ENCODE measurements at regions not wholly inside any gene's neighbourhood (a gene's known extent, or its start where the extent isn't known, plus 50 kb on each side); places are given as distances from the start of the nearest gene placed in this dataset.
"Not testable (repeated sequence)": the region's sequence is repeated elsewhere in the genome, so short reads cannot be mapped to it uniquely, and the experiment has no call there.

- ATAC-seq = no peak
- intact Hi-C loops (cut with micrococcal nuclease) = no loop called here
- CTCF ChIA-PET = no interaction called here
- H3K9me3 Mint-ChIP-seq = no peaks in the 10 kb centered on the region
- DNase-seq = no peak
- POLR2A ChIA-PET = no interaction called here
- no peak for TF ChIP-seq CTCF (IDR thresholded peaks at IDR 0.05)
- H3K27me3 Mint-ChIP-seq = peaks cover 7% of the 10 kb centered on the region
- no peaks in the 10 kb centered on the region for H3K36me3 Mint-ChIP-seq (ENCODE audit: low read depth)
- H3K4me1 Mint-ChIP-seq (ENCODE audit: low read depth) = no peaks in the 10 kb centered on the region
- H3K27ac Mint-ChIP-seq = no peak overlapping the region
- H3K4me3 Mint-ChIP-seq = no peak overlapping the region
Measured at GRCh38 chr5:101206534-101206933, 303.5 kb upstream of the ST8SIA4 start.

- POLR2A ChIA-PET; ATAC-seq; CTCF ChIA-PET; H3K36me3 Mint-ChIP-seq (ENCODE audit: low read depth); H3K4me1 Mint-ChIP-seq (ENCODE audit: low read depth); H3K27ac Mint-ChIP-seq; H3K9me3 Mint-ChIP-seq; H3K27me3 Mint-ChIP-seq; H3K4me3 Mint-ChIP-seq; intact Hi-C loops (cut with micrococcal nuclease); DNase-seq: not testable (repeated sequence)
Measured at GRCh38 chr5:101205065-101205464, 302.0 kb upstream of the ST8SIA4 start.

- ATAC-seq; H3K27me3 Mint-ChIP-seq; H3K4me1 Mint-ChIP-seq (ENCODE audit: low read depth); H3K36me3 Mint-ChIP-seq (ENCODE audit: low read depth); H3K4me3 Mint-ChIP-seq; CTCF ChIA-PET; DNase-seq; H3K27ac Mint-ChIP-seq; POLR2A ChIA-PET; intact Hi-C loops (cut with micrococcal nuclease); H3K9me3 Mint-ChIP-seq: not testable (repeated sequence)
Measured at GRCh38 chr5:101180365-101180764, 277.3 kb upstream of the ST8SIA4 start.

GRCh38 chr5:101176605-101177004 is 273.5 kb upstream of the ST8SIA4 start:
- no peak overlapping the region for H3K27ac Mint-ChIP-seq
- DNase-seq = no peak
- peaks cover 3% of the 10 kb centered on the region for H3K9me3 Mint-ChIP-seq
- no peak overlapping the region for H3K4me3 Mint-ChIP-seq
- intact Hi-C loops (cut with micrococcal nuclease) = no loop called here
- POLR2A ChIA-PET = no interaction called here
- no peaks in the 10 kb centered on the region for H3K4me1 Mint-ChIP-seq (ENCODE audit: low read depth)
- ATAC-seq = no peak
- H3K36me3 Mint-ChIP-seq (ENCODE audit: low read depth) = peaks cover 1% of the 10 kb centered on the region
- no peak for TF ChIP-seq CTCF (IDR thresholded peaks at IDR 0.05)
- CTCF ChIA-PET = no interaction called here
- no peaks in the 10 kb centered on the region for H3K27me3 Mint-ChIP-seq

GRCh38 chr5:101174981-101175380 is 271.9 kb upstream of the ST8SIA4 start:
- Mint-ChIP-seq H3K27ac (no peak overlapping the region), H3K36me3 (ENCODE audit: low read depth) (peaks cover 1% of the 10 kb centered on the region), H3K27me3 (no peaks in the 10 kb centered on the region), H3K4me3 (no peak overlapping the region), H3K9me3 (peaks cover 3% of the 10 kb centered on the region), H3K4me1 (ENCODE audit: low read depth) (no peaks in the 10 kb centered on the region)
- DNase-seq (no peak), ATAC-seq (no peak)
- no peak for TF ChIP-seq CTCF (IDR thresholded peaks at IDR 0.05)
- ChIA-PET POLR2A (no interaction called here), CTCF (no interaction called here)
- intact Hi-C loops (cut with micrococcal nuclease) = no loop called here

DNA sequence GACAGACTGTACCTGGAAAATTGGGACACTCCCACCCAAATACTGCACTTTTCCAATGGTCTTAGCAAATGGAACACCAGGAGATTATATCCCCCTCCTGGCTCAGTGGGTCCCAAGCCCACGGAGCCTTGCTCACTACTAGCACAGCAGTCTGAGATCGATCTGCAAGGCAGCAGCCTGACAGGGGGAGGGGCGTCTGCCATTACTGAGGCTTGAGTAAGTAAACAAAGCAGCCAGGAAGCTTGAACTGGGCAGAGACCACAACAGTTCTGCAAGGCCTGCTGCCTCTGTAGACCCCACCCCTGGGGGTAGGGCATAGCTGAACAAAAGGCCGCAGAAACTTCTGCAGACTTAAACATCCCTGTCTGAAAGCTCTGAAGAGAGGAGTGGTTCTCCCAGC is 260.0 kb upstream of the ST8SIA4 start:
- no peaks in the 10 kb centered on the region for H3K36me3 Mint-ChIP-seq (ENCODE audit: low read depth)
- no peak overlapping the region for H3K27ac Mint-ChIP-seq
- intact Hi-C loops (cut with micrococcal nuclease) = no loop called here
- TF ChIP-seq CTCF (IDR thresholded peaks at IDR 0.05) = no peak
- DNase-seq = no peak
- no peaks in the 10 kb centered on the region for H3K4me1 Mint-ChIP-seq (ENCODE audit: low read depth)
- peaks cover 2% of the 10 kb centered on the region for H3K27me3 Mint-ChIP-seq
- H3K9me3 Mint-ChIP-seq = no peaks in the 10 kb centered on the region
- no peak for ATAC-seq
- CTCF ChIA-PET = no interaction called here
- no peak overlapping the region for H3K4me3 Mint-ChIP-seq
- POLR2A ChIA-PET = no interaction called here
